Thyroid gland (tissue), 4 donors: ENCODE measurements at regions not wholly inside any gene's neighbourhood (a gene's known extent, or its start where the extent isn't known, plus 50 kb on each side); places are given as distances from the start of the nearest gene placed in this dataset.
"Not testable (repeated sequence)": the region's sequence is repeated elsewhere in the genome, so short reads cannot be mapped to it uniquely, and the experiment has no call there.

Experiments
- DNase-seq, 2 donors: peaks; one replicate each; pipeline ENCODE4 v3.0.0-alpha.2; 2019
- H3K27ac ChIP-seq, 3 donors: fragments of 200-600 bp; sonication (generic); 1 replicate in 2 of 3; 2 replicates in 1 of 3; pipeline ENCODE4 v1.5.1; 2016 to 2019; ENCODE audit warnings: mild to moderate bottlenecking in 1 of 3, moderate library complexity in 1 of 3
- H3K27me3 ChIP-seq: fragments of 200-600 bp; sonication (generic); one replicate; pipeline ENCODE4 v1.5.1; 2019
- H3K36me3 ChIP-seq, 2 donors: fragments of 200-600 bp; sonication (generic); one replicate each; pipeline ENCODE4 v1.5.1; 2016 to 2019
- H3K4me1 ChIP-seq, 2 donors: fragments of 200-600 bp; sonication (generic); one replicate each; pipeline ENCODE4 v1.5.1; 2017 to 2019
- H3K4me3 ChIP-seq, 3 donors: fragments of 200-600 bp; sonication (generic); replicated peaks in 1 of 3; 1 replicate in 2 of 3; 2 replicates in 1 of 3; pipeline ENCODE4 v1.5.1; 2016; ENCODE audit warnings: mild to moderate bottlenecking in 1 of 3
- H3K9me3 ChIP-seq: fragments of 200-600 bp; sonication (generic); one replicate; pipeline ENCODE4 v1.5.1; 2017
- CTCF ChIP-seq, 6 experiments: fragments of 200-600 bp in 3 of 6; fragments of 450-650 bp in 3 of 6; sonication (generic) in 3 of 6; IDR thresholded peaks; one replicate each; pipeline ENCODE4 v1.5.1; 2016 to 2019; ENCODE audit warnings: antibody characterized with exemption in 6 of 6, mild to moderate bottlenecking in 2 of 6, inconsistent platforms in 1 of 6, moderate library complexity in 1 of 6
- POLR2A ChIP-seq, 2 donors: fragments of 450-650 bp; IDR thresholded peaks; one replicate each; pipeline ENCODE4 v1.6.1; 2017; ENCODE audit warnings: antibody characterized with exemption in 2 of 2, mild to moderate bottlenecking in 2 of 2, moderate library complexity in 1 of 2
- WGBS, 2 donors: methylation state at CpG; one replicate each; pipeline ENCODE4 v1.1.5; 2017; 5-methylcytosine and 5-hydroxymethylcytosine counted together
- intact Hi-C: fragments of 100-400 bp; cut with DNase I; formaldehyde crosslinking; loops from one replicate; pipeline ENCODE4 v1.15.1; 2023

GRCh38 chr20:16819483-16819882 is 71.3 kb downstream of the OTOR start:
- no peaks in the 10 kb centered on the region for H3K9me3 ChIP-seq
- H3K27ac ChIP-seq: no peak overlapping the region
- 83 to 93% methylated on average over 2 of the region's 2 CpGs for WGBS, 2 donors
- H3K4me1 ChIP-seq: peaks cover 0 to 7% of the 10 kb centered on the region in 2 donors
- no peak overlapping the region for H3K4me3 ChIP-seq
- no peaks in the 10 kb centered on the region for H3K27me3 ChIP-seq
- DNase-seq: no peak
- TF ChIP-seq CTCF (IDR thresholded peaks at IDR 0.05): no peak
- no peak for TF ChIP-seq POLR2A (IDR thresholded peaks at IDR 0.05)
- intact Hi-C loops: no loop called here
- no peaks in the 10 kb centered on the region for H3K36me3 ChIP-seq

- Histone ChIP-seq H3K27me3 (no peaks in the 10 kb centered on the region), H3K27ac (no peak overlapping the region), H3K4me1 (peaks cover 0 to 7% of the 10 kb centered on the region in 2 donors), H3K4me3 (no peak overlapping the region), H3K9me3 (no peaks in the 10 kb centered on the region), H3K36me3 (no peaks in the 10 kb centered on the region)
- DNase-seq: peak; percentile 25
- no peak for TF ChIP-seq POLR2A (IDR thresholded peaks at IDR 0.05)
- TF ChIP-seq CTCF (IDR thresholded peaks at IDR 0.05): peak; percentile 59 to 82 (median 66)
- WGBS, 2 donors: 51 to 55% methylated on average over 10 of the region's 10 CpGs
- intact Hi-C loops: no loop called here
Measured at GRCh38 chr20:16821211-16822089, 73.3 kb downstream of the OTOR start.

GRCh38 chr20:16824664-16825063 is 76.5 kb downstream of the OTOR start:
- H3K36me3 ChIP-seq: no peaks in the 10 kb centered on the region
- H3K9me3 ChIP-seq: no peaks in the 10 kb centered on the region
- TF ChIP-seq POLR2A (IDR thresholded peaks at IDR 0.05) (no peak), CTCF (IDR thresholded peaks at IDR 0.05) (no peak)
- peaks cover 0 to 7% of the 10 kb centered on the region in 2 donors for H3K4me1 ChIP-seq
- H3K27ac ChIP-seq: no peak overlapping the region
- H3K4me3 ChIP-seq: no peak overlapping the region
- DNase-seq: no peak
- no peaks in the 10 kb centered on the region for H3K27me3 ChIP-seq
- intact Hi-C loops: no loop called here
- 63 to 91% methylated on average over 1 of the region's 1 CpG for WGBS, 2 donors

GRCh38 chr20:16828666-16829305 is 80.6 kb downstream of the OTOR start:
- H3K27me3 ChIP-seq: no peaks in the 10 kb centered on the region
- no peak for DNase-seq
- TF ChIP-seq CTCF (IDR thresholded peaks at IDR 0.05): no peak
- no peak for TF ChIP-seq POLR2A (IDR thresholded peaks at IDR 0.05)
- no peak overlapping the region for H3K27ac ChIP-seq
- H3K4me3 ChIP-seq: no peak overlapping the region
- no peaks in the 10 kb centered on the region for H3K36me3 ChIP-seq
- WGBS, 2 donors: 48 to 51% methylated on average over 4 of the region's 4 CpGs
- no peaks in the 10 kb centered on the region for H3K4me1 ChIP-seq
- intact Hi-C loops: no loop called here
- no peaks in the 10 kb centered on the region for H3K9me3 ChIP-seq

GRCh38 chr20:16835690-16836089 is 87.5 kb downstream of the OTOR start:
- not testable (repeated sequence) for H3K27me3 ChIP-seq

More at GRCh38 chr20:16835690-16836089, 87.5 kb downstream of the OTOR start:
- H3K27ac ChIP-seq, H3K4me1 ChIP-seq, intact Hi-C loops, H3K36me3 ChIP-seq, H3K9me3 ChIP-seq, DNase-seq, H3K4me3 ChIP-seq: not testable (repeated sequence)
